Endothelial cell of umbilical vein (primary cell): ENCODE measurements at regions not wholly inside any gene's neighbourhood (a gene's known extent, or its start where the extent isn't known, plus 50 kb on each side); places are given as distances from the start of the nearest gene placed in this dataset.

Source experiments
- BruUV-seq: library from RNA; stranded (reverse); fragments of 400-500 nt; replicated peaks from 2 replicates; lab custom pipeline; 2021; lab: Mats Ljungman, UMichigan
- CTCF ChIA-PET: fragments of 300-600, 350-600 bp; sonication (Branson Sonifier 250); formaldehyde crosslinking; loops from one replicate; lab custom pipeline; 2021; ENCODE audit warnings: antibody characterized with exemption, inconsistent platforms; lab: Charles Lee
- POLR2A ChIA-PET: fragments of 300-600, 350-600 bp; sonication (Branson Sonifier 250); formaldehyde crosslinking; loops from one replicate; lab custom pipeline; 2021; ENCODE audit warnings: antibody characterized with exemption, inconsistent platforms; lab: Charles Lee
- DNase-seq: peaks from one replicate; pipeline ENCODE4 v3.0.0-alpha.2; 2011; ENCODE audit warnings: low read depth, low spot score
- FAIRE-seq: peaks from 2 replicates; lab custom pipeline; 2011; peaks lifted over from hg19 to GRCh38; lab: Jason Lieb, UNC
- H2AFZ ChIP-seq: 2 replicates; pipeline ENCODE4 v1.6.0; 2012; ENCODE audit warnings: low read depth, low read length, control low read depth, inconsistent platforms
- H3K27ac ChIP-seq: 2 replicates; pipeline ENCODE4 v1.5.1; 2011; ENCODE audit warnings: low read depth, mild to moderate bottlenecking, control low read depth, low read length, moderate library complexity; ENCODE audit not compliant: insufficient read depth
- H3K27me3 ChIP-seq, 2 experiments: 2 replicates each; pipeline versions ENCODE4 v1.6.0 to v1.6.1; 2011; ENCODE audit warnings: low read length in 2 of 2, mixed read lengths in 1 of 2; ENCODE audit not compliant: control insufficient read depth in 2 of 2, insufficient read depth in 2 of 2
- H3K36me3 ChIP-seq, 2 experiments: 2 replicates in 1 of 2; 3 replicates in 1 of 2; pipeline ENCODE4 v1.5.1; 2011; ENCODE audit warnings: low read length in 2 of 2, mild to moderate bottlenecking in 1 of 2, moderate library complexity in 1 of 2; ENCODE audit not compliant: control insufficient read depth in 2 of 2, insufficient read depth in 2 of 2; ENCODE audit errors: extremely low read depth in 1 of 2
- H3K4me1 ChIP-seq: 3 replicates; pipeline ENCODE4 v1.5.1; 2011; ENCODE audit warnings: mild to moderate bottlenecking, low read length; ENCODE audit not compliant: control insufficient read depth, insufficient read depth; ENCODE audit errors: extremely low read depth
- H3K4me2 ChIP-seq: 2 replicates; pipeline ENCODE4 v1.6.1; 2011; ENCODE audit warnings: low read length, control low read depth, mixed read lengths; ENCODE audit not compliant: insufficient read depth
- H3K4me3 ChIP-seq, 3 experiments: fragments of 200-600 bp in 1 of 3; sonication (generic), shearing (Covaris generic) in 1 of 3; replicated peaks in 1 of 3; 2 replicates each; pipeline ENCODE4 v1.5.1; 2011 to 2016; ENCODE audit warnings: control low read depth in 3 of 3, low read length in 3 of 3, mild to moderate bottlenecking in 2 of 3, inconsistent platforms in 1 of 3, low read depth in 1 of 3, moderate library complexity in 1 of 3; ENCODE audit not compliant: insufficient read depth in 1 of 3
- H3K79me2 ChIP-seq: 2 replicates; pipeline ENCODE4 v1.6.0; 2012; ENCODE audit warnings: low read length, inconsistent platforms; ENCODE audit not compliant: control insufficient read depth, insufficient read depth
- H3K9ac ChIP-seq: replicated peaks from 2 replicates; pipeline ENCODE3; 2011; ENCODE audit warnings: low read length, control low read depth; ENCODE audit not compliant: insufficient read depth; ENCODE audit errors: extremely low read depth
- H3K9me1 ChIP-seq: replicated peaks from 3 replicates; pipeline ENCODE4 v1.6.0; 2011; ENCODE audit warnings: mild to moderate bottlenecking, low read length; ENCODE audit not compliant: control insufficient read depth, insufficient read depth; ENCODE audit errors: extremely low read depth
- H3K9me3 ChIP-seq: replicated peaks from 2 replicates; pipeline ENCODE4 v1.5.1; 2012; ENCODE audit warnings: low read length, inconsistent platforms; ENCODE audit not compliant: control insufficient read depth, insufficient read depth
- H4K20me1 ChIP-seq: replicated peaks from 2 replicates; pipeline ENCODE3; 2011; ENCODE audit warnings: mild to moderate bottlenecking, low read length; ENCODE audit not compliant: control insufficient read depth, insufficient read depth; ENCODE audit errors: extremely low read depth
- EZH2 ChIP-seq: IDR thresholded peaks from 2 replicates; pipeline ENCODE4 v1.6.1; 2012; ENCODE audit warnings: borderline replicate concordance, low read depth, mild to moderate bottlenecking, moderate library complexity, low read length, inconsistent platforms; ENCODE audit not compliant: severe bottlenecking
- FOS ChIP-seq: IDR thresholded peaks from 2 replicates; pipeline ENCODE4 v1.6.1; 2011; ENCODE audit warnings: mild to moderate bottlenecking, low read length, moderate library complexity, borderline replicate concordance; ENCODE audit not compliant: insufficient read depth
- GATA2 ChIP-seq: IDR thresholded peaks from 2 replicates; pipeline ENCODE4 v1.7.0; 2011; ENCODE audit warnings: low read depth, mild to moderate bottlenecking, moderate library complexity, mixed read lengths, low read length; ENCODE audit not compliant: insufficient read length, insufficient read depth
- JUN ChIP-seq: IDR thresholded peaks from 2 replicates; pipeline ENCODE4 v1.6.1; 2011; ENCODE audit warnings: borderline replicate concordance, low read depth; ENCODE audit not compliant: insufficient read length, insufficient read depth
- MAX ChIP-seq: IDR thresholded peaks from 2 replicates; pipeline ENCODE4 v1.6.1; 2011; ENCODE audit not compliant: insufficient read depth, insufficient read length
- MYC ChIP-seq: IDR thresholded peaks from one replicate; pipeline ENCODE4 v1.6.1; 2011; ENCODE audit warnings: mild to moderate bottlenecking, low read depth, low read length
- POLR2A ChIP-seq: IDR thresholded peaks from 2 replicates; pipeline ENCODE4 v1.6.1; 2012; ENCODE audit warnings: low read depth, mild to moderate bottlenecking, control low read depth, low read length
- POLR2AphosphoS5 ChIP-seq: IDR thresholded peaks from 2 replicates; pipeline ENCODE4 v1.6.1; 2012; ENCODE audit warnings: low read depth, mild to moderate bottlenecking, control low read depth, low read length, moderate library complexity; ENCODE audit not compliant: insufficient read depth
- dilution Hi-C: fragments of 300-500 bp; cut with MboI; formaldehyde crosslinking; loops from one replicate; pipeline ENCODE4 v1.15.0; 2019; ENCODE audit warnings: low sequenced_read_pairs; ENCODE audit not compliant: extremely low pct_ligation_motif_present
- intact Hi-C: fragments of 100-400 bp; cut with micrococcal nuclease; formaldehyde crosslinking; loops from one replicate; pipeline ENCODE4 v1.10.0; 2022
- TF ChIP-seq, protein P1 (sequence below), 2 donors: IDR thresholded peaks; 1 replicate in 1 of 2; 2 replicates in 1 of 2; pipeline ENCODE4 v1.5.1; 2011; ENCODE audit warnings: low read length in 2 of 2, mild to moderate bottlenecking in 2 of 2, moderate library complexity in 2 of 2, control low read depth in 1 of 2, inconsistent platforms in 1 of 2, low read depth in 1 of 2; ENCODE audit not compliant: insufficient read depth in 1 of 2; ENCODE audit errors: extremely low read depth in 1 of 2

- intact Hi-C loops (no loop called here), dilution Hi-C loops (no loop called here)
- Histone ChIP-seq H3K79me2 (no peaks in the 10 kb centered on the region), H3K27me3 (no peaks in the 10 kb centered on the region), H3K27ac (no peak overlapping the region), H3K9me1 (no peaks in the 10 kb centered on the region), H3K4me1 (no peaks in the 10 kb centered on the region), H3K9me3 (no peaks in the 10 kb centered on the region), H3K36me3 (no peaks in the 10 kb centered on the region), H3K4me2 (no peak overlapping the region), H2AFZ (no peak overlapping the region), H3K4me3 (no peak overlapping the region), H4K20me1 (no peaks in the 10 kb centered on the region), H3K9ac (no peak overlapping the region)
- ChIA-PET CTCF (no interaction called here), POLR2A (no interaction called here)
- BruUV-seq = no TSS peak
- no peak for FAIRE-seq
- no peak for DNase-seq
- TF ChIP-seq POLR2AphosphoS5 (no peak), EZH2 (no peak), MAX (no peak), JUN (no peak), MYC (no peak), FOS (no peak), POLR2A (no peak), GATA2 (no peak)
- TF ChIP-seq, protein P1, sequence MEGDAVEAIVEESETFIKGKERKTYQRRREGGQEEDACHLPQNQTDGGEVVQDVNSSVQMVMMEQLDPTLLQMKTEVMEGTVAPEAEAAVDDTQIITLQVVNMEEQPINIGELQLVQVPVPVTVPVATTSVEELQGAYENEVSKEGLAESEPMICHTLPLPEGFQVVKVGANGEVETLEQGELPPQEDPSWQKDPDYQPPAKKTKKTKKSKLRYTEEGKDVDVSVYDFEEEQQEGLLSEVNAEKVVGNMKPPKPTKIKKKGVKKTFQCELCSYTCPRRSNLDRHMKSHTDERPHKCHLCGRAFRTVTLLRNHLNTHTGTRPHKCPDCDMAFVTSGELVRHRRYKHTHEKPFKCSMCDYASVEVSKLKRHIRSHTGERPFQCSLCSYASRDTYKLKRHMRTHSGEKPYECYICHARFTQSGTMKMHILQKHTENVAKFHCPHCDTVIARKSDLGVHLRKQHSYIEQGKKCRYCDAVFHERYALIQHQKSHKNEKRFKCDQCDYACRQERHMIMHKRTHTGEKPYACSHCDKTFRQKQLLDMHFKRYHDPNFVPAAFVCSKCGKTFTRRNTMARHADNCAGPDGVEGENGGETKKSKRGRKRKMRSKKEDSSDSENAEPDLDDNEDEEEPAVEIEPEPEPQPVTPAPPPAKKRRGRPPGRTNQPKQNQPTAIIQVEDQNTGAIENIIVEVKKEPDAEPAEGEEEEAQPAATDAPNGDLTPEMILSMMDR (IDR thresholded peaks at IDR 0.05; ENCODE audit: extremely low read depth in 1 of 2, insufficient read depth in 1 of 2, low read depth in 1 of 2, low read length in 2 of 2) = no peak
Measured at GRCh38 chr2:16154061-16154460, 213.7 kb downstream of the MYCN start.
